Endothelial cell of umbilical vein (primary cell): ENCODE measurements at regions not wholly inside any gene's neighbourhood (a gene's known extent, or its start where the extent isn't known, plus 50 kb on each side); places are given as distances from the start of the nearest gene placed in this dataset.

Experiments used
- EZH2 ChIP-seq: IDR thresholded peaks from 2 replicates; pipeline ENCODE4 v1.6.1; 2012; ENCODE audit warnings: borderline replicate concordance, low read depth, mild to moderate bottlenecking, moderate library complexity, low read length, inconsistent platforms; ENCODE audit not compliant: severe bottlenecking
- POLR2A ChIP-seq: IDR thresholded peaks from 2 replicates; pipeline ENCODE4 v1.6.1; 2012; ENCODE audit warnings: low read depth, mild to moderate bottlenecking, control low read depth, low read length
- POLR2AphosphoS5 ChIP-seq: IDR thresholded peaks from 2 replicates; pipeline ENCODE4 v1.6.1; 2012; ENCODE audit warnings: low read depth, mild to moderate bottlenecking, control low read depth, low read length, moderate library complexity; ENCODE audit not compliant: insufficient read depth
- TF ChIP-seq, protein P1 (sequence below), 2 donors: IDR thresholded peaks; 1 replicate in 1 of 2; 2 replicates in 1 of 2; pipeline ENCODE4 v1.5.1; 2011; ENCODE audit warnings: low read length in 2 of 2, mild to moderate bottlenecking in 2 of 2, moderate library complexity in 2 of 2, control low read depth in 1 of 2, inconsistent platforms in 1 of 2, low read depth in 1 of 2; ENCODE audit not compliant: insufficient read depth in 1 of 2; ENCODE audit errors: extremely low read depth in 1 of 2
- TF ChIP-seq, protein P2 (sequence below): IDR thresholded peaks from 2 replicates; pipeline ENCODE4 v1.6.1; 2011; ENCODE audit not compliant: insufficient read depth, insufficient read length

DNA sequence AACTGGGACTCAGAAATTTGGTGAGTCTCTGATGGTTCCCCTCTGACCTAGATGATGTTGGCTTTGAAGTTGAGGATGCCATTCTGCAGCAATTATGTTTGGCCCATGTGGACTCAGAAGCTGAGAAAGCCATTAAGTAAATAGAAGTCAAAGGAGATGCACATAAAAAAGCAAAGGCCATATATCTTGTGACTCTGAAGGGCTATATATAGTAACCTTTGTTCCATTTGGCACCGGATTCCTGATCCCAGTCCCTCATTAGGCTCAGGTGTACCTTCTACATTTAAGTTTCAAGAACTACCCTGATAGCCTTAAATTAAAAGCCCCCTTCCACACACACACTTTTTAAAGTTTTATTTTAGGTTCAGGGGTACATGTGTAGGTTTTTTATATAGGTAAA lies 50.0 kb upstream of the PDK4 start:
- no peak for TF ChIP-seq POLR2AphosphoS5
- TF ChIP-seq, protein P1, sequence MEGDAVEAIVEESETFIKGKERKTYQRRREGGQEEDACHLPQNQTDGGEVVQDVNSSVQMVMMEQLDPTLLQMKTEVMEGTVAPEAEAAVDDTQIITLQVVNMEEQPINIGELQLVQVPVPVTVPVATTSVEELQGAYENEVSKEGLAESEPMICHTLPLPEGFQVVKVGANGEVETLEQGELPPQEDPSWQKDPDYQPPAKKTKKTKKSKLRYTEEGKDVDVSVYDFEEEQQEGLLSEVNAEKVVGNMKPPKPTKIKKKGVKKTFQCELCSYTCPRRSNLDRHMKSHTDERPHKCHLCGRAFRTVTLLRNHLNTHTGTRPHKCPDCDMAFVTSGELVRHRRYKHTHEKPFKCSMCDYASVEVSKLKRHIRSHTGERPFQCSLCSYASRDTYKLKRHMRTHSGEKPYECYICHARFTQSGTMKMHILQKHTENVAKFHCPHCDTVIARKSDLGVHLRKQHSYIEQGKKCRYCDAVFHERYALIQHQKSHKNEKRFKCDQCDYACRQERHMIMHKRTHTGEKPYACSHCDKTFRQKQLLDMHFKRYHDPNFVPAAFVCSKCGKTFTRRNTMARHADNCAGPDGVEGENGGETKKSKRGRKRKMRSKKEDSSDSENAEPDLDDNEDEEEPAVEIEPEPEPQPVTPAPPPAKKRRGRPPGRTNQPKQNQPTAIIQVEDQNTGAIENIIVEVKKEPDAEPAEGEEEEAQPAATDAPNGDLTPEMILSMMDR (IDR thresholded peaks at IDR 0.05; ENCODE audit: extremely low read depth in 1 of 2, insufficient read depth in 1 of 2, low read depth in 1 of 2, low read length in 2 of 2), result no peak
- TF ChIP-seq POLR2A, result no peak
- TF ChIP-seq, protein P2, sequence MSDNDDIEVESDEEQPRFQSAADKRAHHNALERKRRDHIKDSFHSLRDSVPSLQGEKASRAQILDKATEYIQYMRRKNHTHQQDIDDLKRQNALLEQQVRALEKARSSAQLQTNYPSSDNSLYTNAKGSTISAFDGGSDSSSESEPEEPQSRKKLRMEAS, result no peak
- TF ChIP-seq EZH2, result no peak
